HCT116 (cell line): ENCODE measurements at regions not wholly inside any gene's neighbourhood (a gene's known extent, or its start where the extent isn't known, plus 50 kb on each side); places are given as distances from the start of the nearest gene placed in this dataset.

ENCODE experiments used
- ATAC-seq: fragments of 200-7000 bp; cut with Tn5 transposase; 2 replicates; pipeline ENCODE4 v1.9.1; 2020; ENCODE audit warnings: mild to moderate bottlenecking, moderate library complexity
- BruUV-seq: library from RNA; stranded (reverse); fragments of 400-500 nt; replicated peaks from 2 replicates; lab custom pipeline; 2021; lab: Mats Ljungman, UMichigan
- CTCF ChIA-PET: fragments of 300-600 bp; sonication (Branson Sonifier 250); formaldehyde crosslinking; loops from one replicate; lab custom pipeline; 2021; ENCODE audit warnings: antibody characterized with exemption; lab: Charles Lee
- POLR2A ChIA-PET: fragments of 300-600, 350-600 bp; sonication (Branson Sonifier 250); formaldehyde crosslinking; loops from one replicate; lab custom pipeline; 2021; ENCODE audit warnings: antibody characterized with exemption; lab: Charles Lee
- RAD21 ChIA-PET, 2 experiments: fragments of 300-600 bp; sonication (Branson Sonifier 250); formaldehyde crosslinking; loops; one replicate each; lab custom pipeline; 2023; ENCODE audit warnings: low total read pairs in 2 of 2; ENCODE audit not compliant: uncharacterized antibody in 2 of 2, unreplicated experiment in 2 of 2, low non-redundant PET in 1 of 2; lab: Charles Lee
- DNase-seq: peaks from one replicate; pipeline ENCODE4 v3.0.0-alpha.2; 2010; ENCODE audit warnings: low read depth, low spot score
- H2AFZ ChIP-seq: fragments of 200-600 bp; shearing (Covaris generic), sonication (generic); 2 replicates; pipeline ENCODE4 v1.6.1; 2017; ENCODE audit warnings: low read depth, mixed run types, mixed read lengths, antibody characterized with exemption, low read length; ENCODE audit not compliant: poor library complexity, severe bottlenecking
- H3K27ac ChIP-seq: 2 replicates; pipeline ENCODE4 v1.5.1; 2012; ENCODE audit warnings: low read depth, low read length
- H3K27me3 ChIP-seq: fragments of 200-600 bp; sonication (generic); 2 replicates; pipeline ENCODE4 v1.6.1; 2016; ENCODE audit warnings: mixed run types, low read length, mixed read lengths; ENCODE audit not compliant: insufficient read depth
- H3K36me3 ChIP-seq, 2 experiments: fragments of 200-500 bp in 1 of 2; fragments of 200-600 bp in 1 of 2; sonication (Bioruptor generic) in 1 of 2; sonication (generic) in 1 of 2; 2 replicates each; pipeline versions ENCODE4 v1.5.1 to v1.6.1; 2014 to 2016; ENCODE audit warnings: low read length in 2 of 2, inconsistent platforms in 1 of 2, mixed read lengths in 1 of 2, mixed run types in 1 of 2; ENCODE audit not compliant: insufficient read depth in 2 of 2, control insufficient read depth in 1 of 2
- H3K4me1 ChIP-seq, 2 experiments: fragments of 200-600 bp in 1 of 2; sonication (generic) in 1 of 2; 2 replicates each; pipeline versions ENCODE4 v1.5.1 to v1.6.1; 2012 to 2017; ENCODE audit warnings: low read length in 2 of 2, inconsistent platforms in 1 of 2, mild to moderate bottlenecking in 1 of 2, mixed read lengths in 1 of 2, mixed run types in 1 of 2, moderate library complexity in 1 of 2; ENCODE audit not compliant: insufficient read depth in 2 of 2, control insufficient read depth in 1 of 2
- H3K4me2 ChIP-seq: fragments of 200-600 bp; sonication (generic); 2 replicates; pipeline ENCODE4 v1.6.1; 2017; ENCODE audit warnings: mixed run types, low read length, mixed read lengths
- H3K4me3 ChIP-seq, 2 experiments: fragments of 200-600 bp in 1 of 2; sonication (generic) in 1 of 2; replicated peaks in 1 of 2; 2 replicates each; pipeline ENCODE4 v1.5.1; 2011 to 2016; ENCODE audit warnings: low read length in 2 of 2, control low read depth in 1 of 2, low read depth in 1 of 2, mild to moderate bottlenecking in 1 of 2, mixed read lengths in 1 of 2, mixed run types in 1 of 2
- H3K79me2 ChIP-seq: fragments of 200-600 bp; sonication (generic); 2 replicates; pipeline ENCODE4 v1.6.1; 2017; ENCODE audit warnings: mild to moderate bottlenecking, mixed run types, low read length, moderate library complexity, mixed read lengths; ENCODE audit not compliant: insufficient read depth
- H3K9ac ChIP-seq: fragments of 200-600 bp; sonication (generic); 2 replicates; pipeline ENCODE4 v1.6.1; 2016; ENCODE audit warnings: low read length, mixed read lengths
- H3K9me2 ChIP-seq: fragments of 200-600 bp; sonication (generic), shearing (Covaris generic); 2 replicates; pipeline ENCODE4 v1.6.1; 2017; ENCODE audit warnings: mixed run types, mild to moderate bottlenecking, moderate library complexity; ENCODE audit not compliant: insufficient read depth
- H3K9me3 ChIP-seq, 2 experiments: fragments of 200-500 bp in 1 of 2; fragments of 200-600 bp in 1 of 2; sonication (Bioruptor generic) in 1 of 2; sonication (generic) in 1 of 2; 2 replicates each; pipeline ENCODE4 v1.6.1; 2014 to 2017; ENCODE audit warnings: low read length in 2 of 2, mixed read lengths in 2 of 2, inconsistent platforms in 1 of 2, low read depth in 1 of 2, mild to moderate bottlenecking in 1 of 2, mixed run types in 1 of 2, moderate library complexity in 1 of 2; ENCODE audit not compliant: control insufficient read depth in 1 of 2, insufficient read depth in 1 of 2
- H4K20me1 ChIP-seq: fragments of 200-600 bp; sonication (generic), shearing (Covaris generic); 2 replicates; pipeline ENCODE4 v1.6.1; 2017; ENCODE audit warnings: mixed run types, mild to moderate bottlenecking, moderate library complexity; ENCODE audit not compliant: insufficient read depth
- CEBPB ChIP-seq: IDR thresholded peaks from 2 replicates; pipeline ENCODE4 v1.6.1; 2012; ENCODE audit warnings: low read depth
- EGR1 ChIP-seq: IDR thresholded peaks from 2 replicates; pipeline ENCODE4 v1.6.1; 2012; ENCODE audit warnings: low read depth
- FOSL1 ChIP-seq: IDR thresholded peaks from 2 replicates; pipeline ENCODE4 v1.6.1; 2012; ENCODE audit warnings: low read depth
- POLR2A ChIP-seq: IDR thresholded peaks from 2 replicates; pipeline ENCODE4 v1.7.0; 2011; ENCODE audit warnings: borderline replicate concordance; ENCODE audit not compliant: insufficient read depth, insufficient read length; ENCODE audit errors: extremely low read depth
- SRF ChIP-seq: IDR thresholded peaks from 2 replicates; pipeline ENCODE4 v1.6.1; 2012; ENCODE audit warnings: low read depth
- YY1 ChIP-seq: IDR thresholded peaks from 2 replicates; pipeline ENCODE4 v1.6.1; 2011; ENCODE audit warnings: low read length, low read depth, moderate library complexity, mild to moderate bottlenecking; ENCODE audit not compliant: insufficient replicate concordance; ENCODE audit errors: extremely low read depth
- ZNF274 ChIP-seq: fragments of 200-500 bp; sonication (Bioruptor generic); IDR thresholded peaks from 2 replicates; pipeline ENCODE4 v1.6.1; 2014; ENCODE audit warnings: mild to moderate bottlenecking, low read depth, low read length, inconsistent platforms
- intact Hi-C: fragments of 100-400 bp; cut with micrococcal nuclease; formaldehyde crosslinking; loops from 2 replicates; pipeline ENCODE4 v1.10.0; 2022
- TF ChIP-seq, protein P1 (sequence below): IDR thresholded peaks from 2 replicates; pipeline ENCODE4 v1.6.1; 2012
- TF ChIP-seq, protein P2 (sequence below): IDR thresholded peaks from 2 replicates; pipeline ENCODE4 v1.6.1; 2011; ENCODE audit warnings: mild to moderate bottlenecking, low read length, moderate library complexity; ENCODE audit not compliant: insufficient replicate concordance; ENCODE audit errors: extremely low read depth

DNA sequence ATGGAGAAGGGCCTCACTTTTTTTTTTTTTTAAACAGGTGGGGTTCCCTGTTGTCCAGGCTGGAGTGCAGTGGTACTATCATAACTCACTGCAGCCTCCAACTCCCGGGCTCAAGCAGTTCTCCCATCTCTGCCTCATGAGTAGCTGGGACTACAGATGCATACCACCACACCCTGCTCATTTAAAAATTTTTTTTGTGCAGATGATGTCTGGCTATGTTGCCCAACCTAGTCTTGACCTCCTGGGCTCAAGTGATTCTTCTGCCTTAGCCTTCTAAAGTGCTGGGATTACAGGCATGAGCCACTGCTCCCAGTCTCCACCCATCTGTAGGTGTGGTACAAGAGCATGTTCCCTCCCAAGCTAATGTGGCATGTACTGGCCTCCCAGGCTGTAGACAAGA is 380.6 kb upstream of the AMELY start:
- Histone ChIP-seq H3K4me1 (no peaks in the 10 kb centered on the region), H3K27me3 (no peaks in the 10 kb centered on the region), H4K20me1 (no peaks in the 10 kb centered on the region), H3K27ac (no peak overlapping the region), H3K9me2 (no peaks in the 10 kb centered on the region), H3K79me2 (no peaks in the 10 kb centered on the region), H3K9me3 (no peaks in the 10 kb centered on the region), H3K9ac (no peak overlapping the region), H3K4me2 (no peak overlapping the region), H2AFZ (no peak overlapping the region), H3K4me3 (no peak overlapping the region), H3K36me3 (no peaks in the 10 kb centered on the region)
- BruUV-seq: no TSS peak
- ChIA-PET CTCF (no interaction called here), POLR2A (no interaction called here), RAD21 (no interaction called here)
- TF ChIP-seq SRF: no peak
- TF ChIP-seq EGR1: no peak
- no peak for TF ChIP-seq FOSL1
- TF ChIP-seq CEBPB: no peak
- TF ChIP-seq, protein P1, sequence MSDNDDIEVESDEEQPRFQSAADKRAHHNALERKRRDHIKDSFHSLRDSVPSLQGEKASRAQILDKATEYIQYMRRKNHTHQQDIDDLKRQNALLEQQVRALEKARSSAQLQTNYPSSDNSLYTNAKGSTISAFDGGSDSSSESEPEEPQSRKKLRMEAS: no peak
- TF ChIP-seq POLR2A: no peak
- TF ChIP-seq YY1: no peak
- no peak for TF ChIP-seq ZNF274
- TF ChIP-seq, protein P2, sequence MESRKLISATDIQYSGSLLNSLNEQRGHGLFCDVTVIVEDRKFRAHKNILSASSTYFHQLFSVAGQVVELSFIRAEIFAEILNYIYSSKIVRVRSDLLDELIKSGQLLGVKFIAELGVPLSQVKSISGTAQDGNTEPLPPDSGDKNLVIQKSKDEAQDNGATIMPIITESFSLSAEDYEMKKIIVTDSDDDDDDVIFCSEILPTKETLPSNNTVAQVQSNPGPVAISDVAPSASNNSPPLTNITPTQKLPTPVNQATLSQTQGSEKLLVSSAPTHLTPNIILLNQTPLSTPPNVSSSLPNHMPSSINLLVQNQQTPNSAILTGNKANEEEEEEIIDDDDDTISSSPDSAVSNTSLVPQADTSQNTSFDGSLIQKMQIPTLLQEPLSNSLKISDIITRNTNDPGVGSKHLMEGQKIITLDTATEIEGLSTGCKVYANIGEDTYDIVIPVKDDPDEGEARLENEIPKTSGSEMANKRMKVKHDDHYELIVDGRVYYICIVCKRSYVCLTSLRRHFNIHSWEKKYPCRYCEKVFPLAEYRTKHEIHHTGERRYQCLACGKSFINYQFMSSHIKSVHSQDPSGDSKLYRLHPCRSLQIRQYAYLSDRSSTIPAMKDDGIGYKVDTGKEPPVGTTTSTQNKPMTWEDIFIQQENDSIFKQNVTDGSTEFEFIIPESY: no peak
- no peak for DNase-seq
- no peak for ATAC-seq
- intact Hi-C loops: no loop called here
